K562 (cell line): ENCODE measurements at regions not wholly inside any gene's neighbourhood (a gene's known extent, or its start where the extent isn't known, plus 50 kb on each side); places are given as distances from the start of the nearest gene placed in this dataset.

ENCODE experiments used
- ATF2 ChIP-seq: sonication (generic); formaldehyde crosslinking; IDR thresholded peaks from 2 replicates; pipeline ENCODE4 v1.8.1; 2022; ENCODE audit warnings: missing genetic modification reagents
- ATF4 ChIP-seq: fragments of 450-650 bp; formaldehyde crosslinking; IDR thresholded peaks from 2 replicates; pipeline ENCODE4 v1.4.0; 2022; ENCODE audit warnings: mild to moderate bottlenecking, moderate library complexity
- CBX5 ChIP-seq: IDR thresholded peaks from 2 replicates; pipeline ENCODE4 v1.6.1; 2014; ENCODE audit warnings: low read depth, borderline replicate concordance
- GATAD2B ChIP-seq: fragments of 450-650 bp; IDR thresholded peaks from 2 replicates; pipeline ENCODE4 v1.6.1; 2017; ENCODE audit warnings: mild to moderate bottlenecking, borderline replicate concordance
- HINFP ChIP-seq: fragments of 450-650 bp; conservative IDR thresholded peaks from 2 replicates; pipeline ENCODE4 v1.6.1; 2016; ENCODE audit warnings: missing genetic modification characterization, low read depth, mild to moderate bottlenecking, control low read depth, missing compliant biosample characterization
- IRF1 ChIP-seq: sonication (generic); formaldehyde crosslinking; IDR thresholded peaks from 2 replicates; pipeline ENCODE4 v1.8.0; 2022; ENCODE audit warnings: missing genetic modification reagents, mild to moderate bottlenecking, borderline replicate concordance
- MCM7 ChIP-seq, 2 experiments: fragments of 450-650 bp; IDR thresholded peaks; 2 replicates each; pipeline ENCODE4 v1.6.1; 2016 to 2018
- MEIS2 ChIP-seq: fragments of 450-650 bp; IDR thresholded peaks from 2 replicates; pipeline ENCODE4 v1.6.1; 2014; ENCODE audit warnings: mild to moderate bottlenecking; ENCODE audit not compliant: partially characterized antibody
- PHB2 ChIP-seq: fragments of 450-650 bp; IDR thresholded peaks from 2 replicates; pipeline ENCODE4 v1.6.1; 2017; ENCODE audit warnings: low read depth
- POLR2H ChIP-seq: IDR thresholded peaks from 2 replicates; pipeline ENCODE4 v1.6.1; 2016; ENCODE audit warnings: missing genetic modification characterization, low read depth, mild to moderate bottlenecking, control low read depth, missing compliant biosample characterization, moderate library complexity
- STAT6 ChIP-seq: sonication (generic); formaldehyde crosslinking; IDR thresholded peaks from 2 replicates; pipeline ENCODE4 v1.8.1; 2023; ENCODE audit warnings: mild to moderate bottlenecking, missing genetic modification reagents
- TFAP4 ChIP-seq: sonication (generic); formaldehyde crosslinking; IDR thresholded peaks from 2 replicates; pipeline ENCODE4 v1.8.0; 2022; ENCODE audit warnings: missing genetic modification reagents, mild to moderate bottlenecking, moderate library complexity, borderline replicate concordance
- ZNF384 ChIP-seq: IDR thresholded peaks from 2 replicates; pipeline ENCODE4 v1.6.1; 2012; ENCODE audit warnings: low read depth, low read length, improper control_type of control experiment
- ZNF76 ChIP-seq: fragments of 250-450 bp; sonication (Bioruptor Pico); IDR thresholded peaks from 2 replicates; pipeline ENCODE4 v1.4.0; 2020; ENCODE audit warnings: mild to moderate bottlenecking, moderate library complexity, borderline replicate concordance

GRCh38 chr7:25930492-25931048, 221.4 kb upstream of the NFE2L3 start (continued):
- TF ChIP-seq MCM7 (IDR thresholded peaks at IDR 0.05) (no peak), ZNF384 (no peak), CBX5 (no peak), ATF2 (CRISPR knock-in tag) (no peak), STAT6 (no peak), PHB2 (no peak), TFAP4 (CRISPR knock-in tag) (no peak), ZNF76 (CRISPR knock-in tag) (no peak), GATAD2B (no peak), IRF1 (CRISPR knock-in tag) (no peak), POLR2H (tag) (peak; percentile 54; the same call in 1 of the 2 replicates), ATF4 (CRISPR knock-in tag) (peak; percentile 82), MEIS2 (no peak), HINFP (tag) (no peak)
- TF ChIP-seq, all 486 proteins: peak for 10
